Astrocyte (in vitro differentiated cells and primary cell): ENCODE measurements at regions not wholly inside any gene's neighbourhood (a gene's known extent, or its start where the extent isn't known, plus 50 kb on each side); places are given as distances from the start of the nearest gene placed in this dataset.

Experiments
- EZH2 ChIP-seq: IDR thresholded peaks from 2 replicates; pipeline ENCODE4 v1.6.1; 2012; ENCODE audit warnings: mild to moderate bottlenecking, low read length, inconsistent platforms; ENCODE audit not compliant: insufficient read depth
- TF ChIP-seq, protein P1 (sequence below): IDR thresholded peaks from 2 replicates; pipeline ENCODE4 v1.5.1; 2011; ENCODE audit warnings: low read depth, mild to moderate bottlenecking, inconsistent platforms, low read length, moderate library complexity; ENCODE audit not compliant: insufficient read depth

DNA sequence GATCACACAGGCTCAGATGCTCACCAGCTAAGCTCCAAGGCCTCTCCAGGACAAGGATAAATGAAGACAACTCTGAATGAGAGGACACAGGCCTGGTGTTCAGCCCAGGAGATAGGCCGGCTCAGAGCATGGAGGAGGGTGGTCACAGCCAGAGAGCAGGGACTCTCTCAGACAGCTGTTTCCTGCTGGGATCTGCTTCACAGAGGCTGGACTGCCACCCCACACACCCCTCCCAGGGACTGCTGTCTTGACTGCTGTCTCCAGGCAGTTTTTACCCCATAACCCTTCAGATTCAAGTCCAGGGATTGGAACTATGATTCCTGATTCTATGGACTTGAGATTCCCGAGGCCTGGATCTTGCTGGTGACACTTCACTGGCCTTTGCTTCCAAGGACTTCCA, 89.0 kb downstream of the SMIM20 start:
- TF ChIP-seq, protein P1, sequence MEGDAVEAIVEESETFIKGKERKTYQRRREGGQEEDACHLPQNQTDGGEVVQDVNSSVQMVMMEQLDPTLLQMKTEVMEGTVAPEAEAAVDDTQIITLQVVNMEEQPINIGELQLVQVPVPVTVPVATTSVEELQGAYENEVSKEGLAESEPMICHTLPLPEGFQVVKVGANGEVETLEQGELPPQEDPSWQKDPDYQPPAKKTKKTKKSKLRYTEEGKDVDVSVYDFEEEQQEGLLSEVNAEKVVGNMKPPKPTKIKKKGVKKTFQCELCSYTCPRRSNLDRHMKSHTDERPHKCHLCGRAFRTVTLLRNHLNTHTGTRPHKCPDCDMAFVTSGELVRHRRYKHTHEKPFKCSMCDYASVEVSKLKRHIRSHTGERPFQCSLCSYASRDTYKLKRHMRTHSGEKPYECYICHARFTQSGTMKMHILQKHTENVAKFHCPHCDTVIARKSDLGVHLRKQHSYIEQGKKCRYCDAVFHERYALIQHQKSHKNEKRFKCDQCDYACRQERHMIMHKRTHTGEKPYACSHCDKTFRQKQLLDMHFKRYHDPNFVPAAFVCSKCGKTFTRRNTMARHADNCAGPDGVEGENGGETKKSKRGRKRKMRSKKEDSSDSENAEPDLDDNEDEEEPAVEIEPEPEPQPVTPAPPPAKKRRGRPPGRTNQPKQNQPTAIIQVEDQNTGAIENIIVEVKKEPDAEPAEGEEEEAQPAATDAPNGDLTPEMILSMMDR, result no peak
- no peak for TF ChIP-seq EZH2
